Keratinocyte (primary cell): ENCODE measurements at regions not wholly inside any gene's neighbourhood (a gene's known extent, or its start where the extent isn't known, plus 50 kb on each side); places are given as distances from the start of the nearest gene placed in this dataset.

Source experiments
- CTCF ChIP-seq, 3 experiments: IDR thresholded peaks in 1 of 3; conservative IDR thresholded peaks in 1 of 3; optimal IDR thresholded peaks in 1 of 3; 2 replicates in 2 of 3; 3 replicates in 1 of 3; pipeline versions ENCODE3 to v1.5.1; 2011; ENCODE audit warnings: low read length in 3 of 3, mild to moderate bottlenecking in 3 of 3, moderate library complexity in 2 of 3, control low read depth in 1 of 3, inconsistent platforms in 1 of 3; ENCODE audit not compliant: insufficient read depth in 2 of 3; ENCODE audit errors: extremely low read depth in 1 of 3
- EZH2 ChIP-seq: IDR thresholded peaks from one replicate; pipeline ENCODE4 v1.6.1; 2012; ENCODE audit warnings: inconsistent platforms, mild to moderate bottlenecking, low read length, moderate library complexity

GRCh38 chr13:56893843-56894242 is 246.9 kb upstream of the PRR20A start:
- no peak for TF ChIP-seq CTCF (optimal IDR thresholded peaks at IDR 0.05 in 1 of 3, IDR thresholded peaks at IDR 0.05 in 1 of 3, conservative IDR thresholded peaks at IDR 0.05 in 1 of 3; ENCODE audit: extremely low read depth in 1 of 3, insufficient read depth in 2 of 3, low read length in 3 of 3)
- TF ChIP-seq EZH2: no peak
